Suprapubic skin (tissue), 4 donors: ENCODE measurements at regions not wholly inside any gene's neighbourhood (a gene's known extent, or its start where the extent isn't known, plus 50 kb on each side); places are given as distances from the start of the nearest gene placed in this dataset.

ENCODE experiments used
- POLR2A ChIP-seq, 2 donors: fragments of 450-650 bp; IDR thresholded peaks; one replicate each; pipeline ENCODE4 v1.6.1; 2017; ENCODE audit warnings: antibody characterized with exemption in 2 of 2, mild to moderate bottlenecking in 2 of 2, moderate library complexity in 2 of 2
- POLR2AphosphoS5 ChIP-seq, 3 donors: sonication (generic); formaldehyde crosslinking; IDR thresholded peaks; one replicate each; pipeline ENCODE4 v1.6.1; 2017; ENCODE audit warnings: antibody characterized with exemption in 3 of 3
- TF ChIP-seq, protein P1 (sequence below), 2 donors: fragments of 200-600 bp in 1 of 2; fragments of 450-650 bp in 1 of 2; sonication (generic) in 1 of 2; IDR thresholded peaks; one replicate each; pipeline ENCODE4 v1.5.1; 2016 to 2019; ENCODE audit warnings: antibody characterized with exemption in 2 of 2, mild to moderate bottlenecking in 1 of 2, moderate library complexity in 1 of 2

DNA sequence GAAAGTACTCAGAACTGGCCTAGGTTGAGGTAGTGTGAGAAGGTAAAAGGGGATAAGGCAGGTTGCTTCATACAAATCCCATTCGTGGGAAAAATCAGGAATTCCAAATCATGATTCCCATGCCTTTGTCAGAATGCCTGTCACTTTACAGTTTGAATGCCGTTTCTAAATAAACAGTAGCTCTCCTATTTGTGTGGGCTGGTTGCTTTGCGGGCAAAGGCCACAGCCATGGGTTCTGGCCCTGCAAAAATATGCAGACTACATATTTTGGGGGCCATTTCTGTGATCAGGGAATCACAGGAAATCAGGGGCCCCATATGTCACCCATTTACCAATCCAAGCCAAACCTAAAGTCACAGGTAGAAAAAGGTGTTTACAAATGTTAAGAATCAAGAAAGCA lies 161.3 kb upstream of the BMP4 start:
- TF ChIP-seq, protein P1, sequence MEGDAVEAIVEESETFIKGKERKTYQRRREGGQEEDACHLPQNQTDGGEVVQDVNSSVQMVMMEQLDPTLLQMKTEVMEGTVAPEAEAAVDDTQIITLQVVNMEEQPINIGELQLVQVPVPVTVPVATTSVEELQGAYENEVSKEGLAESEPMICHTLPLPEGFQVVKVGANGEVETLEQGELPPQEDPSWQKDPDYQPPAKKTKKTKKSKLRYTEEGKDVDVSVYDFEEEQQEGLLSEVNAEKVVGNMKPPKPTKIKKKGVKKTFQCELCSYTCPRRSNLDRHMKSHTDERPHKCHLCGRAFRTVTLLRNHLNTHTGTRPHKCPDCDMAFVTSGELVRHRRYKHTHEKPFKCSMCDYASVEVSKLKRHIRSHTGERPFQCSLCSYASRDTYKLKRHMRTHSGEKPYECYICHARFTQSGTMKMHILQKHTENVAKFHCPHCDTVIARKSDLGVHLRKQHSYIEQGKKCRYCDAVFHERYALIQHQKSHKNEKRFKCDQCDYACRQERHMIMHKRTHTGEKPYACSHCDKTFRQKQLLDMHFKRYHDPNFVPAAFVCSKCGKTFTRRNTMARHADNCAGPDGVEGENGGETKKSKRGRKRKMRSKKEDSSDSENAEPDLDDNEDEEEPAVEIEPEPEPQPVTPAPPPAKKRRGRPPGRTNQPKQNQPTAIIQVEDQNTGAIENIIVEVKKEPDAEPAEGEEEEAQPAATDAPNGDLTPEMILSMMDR (IDR thresholded peaks at IDR 0.05) = no peak
- TF ChIP-seq POLR2AphosphoS5 (IDR thresholded peaks at IDR 0.05) = no peak
- TF ChIP-seq POLR2A (IDR thresholded peaks at IDR 0.05) = no peak
